Glutamatergic neuron (in vitro differentiated cells): ENCODE measurements at regions not wholly inside any gene's neighbourhood (a gene's known extent, or its start where the extent isn't known, plus 50 kb on each side); places are given as distances from the start of the nearest gene placed in this dataset.

Experiments used
- DNase-seq: peaks from one replicate; pipeline ENCODE4 v3.0.0; 2022
- H3K27ac Mint-ChIP-seq: one replicate; pipeline ENCODE4 v1.8.0; 2020; ENCODE audit warnings: mild to moderate bottlenecking, mixed read lengths, inconsistent platforms; ENCODE audit not compliant: unreplicated experiment
- H3K27me3 Mint-ChIP-seq: one replicate; pipeline ENCODE4 v1.8.0; 2020; ENCODE audit warnings: mild to moderate bottlenecking, moderate library complexity, mixed read lengths, inconsistent platforms; ENCODE audit not compliant: unreplicated experiment
- H3K36me3 Mint-ChIP-seq: one replicate; pipeline ENCODE4 v1.8.0; 2020; ENCODE audit warnings: mild to moderate bottlenecking, mixed read lengths, inconsistent platforms; ENCODE audit not compliant: unreplicated experiment
- H3K4me1 Mint-ChIP-seq: one replicate; pipeline ENCODE4 v1.8.0; 2020; ENCODE audit warnings: mild to moderate bottlenecking, low read depth, mixed read lengths, inconsistent platforms; ENCODE audit not compliant: unreplicated experiment
- H3K4me3 Mint-ChIP-seq: one replicate; pipeline ENCODE4 v1.8.0; 2020; ENCODE audit warnings: mild to moderate bottlenecking, mixed read lengths, inconsistent platforms; ENCODE audit not compliant: unreplicated experiment
- H3K9me3 Mint-ChIP-seq: one replicate; pipeline ENCODE4 v1.8.0; 2020; ENCODE audit warnings: mild to moderate bottlenecking, moderate library complexity, mixed read lengths, inconsistent platforms; ENCODE audit not compliant: unreplicated experiment
- CTCF ChIP-seq: fragments of 200-600 bp; sonication (generic); IDR thresholded peaks from one replicate; pipeline ENCODE4 v1.5.0; 2021; ENCODE audit not compliant: partially characterized antibody, unreplicated experiment

- Mint-ChIP-seq H3K9me3 (no peaks in the 10 kb centered on the region), H3K4me3 (no peak overlapping the region), H3K27ac (no peak overlapping the region), H3K4me1 (no peaks in the 10 kb centered on the region), H3K36me3 (peaks cover 7% of the 10 kb centered on the region), H3K27me3 (no peaks in the 10 kb centered on the region)
- no peak for DNase-seq
- no peak for TF ChIP-seq CTCF
Observed at GRCh38 chr15:68526269-68526668, 52.5 kb upstream of the CORO2B start.

DNA sequence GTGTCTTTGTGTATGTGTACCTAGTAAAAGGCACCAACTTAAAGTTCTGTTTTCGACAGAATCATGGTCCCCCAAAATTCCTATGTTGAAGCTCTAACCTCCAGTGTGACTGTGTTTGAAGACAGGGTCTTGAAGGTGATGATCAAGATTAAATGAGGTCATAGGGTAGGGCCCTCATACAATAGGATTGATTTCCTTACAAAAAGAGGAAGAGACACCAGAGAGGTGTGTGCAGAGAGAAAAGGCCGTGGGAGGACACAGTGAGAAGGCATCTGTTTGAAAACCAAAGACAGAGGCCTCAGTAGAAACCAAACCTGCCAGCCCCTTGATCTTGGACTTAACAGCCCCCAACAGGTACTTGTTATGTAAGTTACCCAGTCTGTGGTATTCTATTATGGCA lies 52.0 kb upstream of the CORO2B start:
- Mint-ChIP-seq H3K36me3 (peaks cover 8% of the 10 kb centered on the region), H3K27me3 (no peaks in the 10 kb centered on the region), H3K9me3 (peaks cover 2% of the 10 kb centered on the region), H3K27ac (no peak overlapping the region), H3K4me3 (no peak overlapping the region), H3K4me1 (no peaks in the 10 kb centered on the region)
- TF ChIP-seq CTCF, result no peak
- DNase-seq, result no peak

DNA sequence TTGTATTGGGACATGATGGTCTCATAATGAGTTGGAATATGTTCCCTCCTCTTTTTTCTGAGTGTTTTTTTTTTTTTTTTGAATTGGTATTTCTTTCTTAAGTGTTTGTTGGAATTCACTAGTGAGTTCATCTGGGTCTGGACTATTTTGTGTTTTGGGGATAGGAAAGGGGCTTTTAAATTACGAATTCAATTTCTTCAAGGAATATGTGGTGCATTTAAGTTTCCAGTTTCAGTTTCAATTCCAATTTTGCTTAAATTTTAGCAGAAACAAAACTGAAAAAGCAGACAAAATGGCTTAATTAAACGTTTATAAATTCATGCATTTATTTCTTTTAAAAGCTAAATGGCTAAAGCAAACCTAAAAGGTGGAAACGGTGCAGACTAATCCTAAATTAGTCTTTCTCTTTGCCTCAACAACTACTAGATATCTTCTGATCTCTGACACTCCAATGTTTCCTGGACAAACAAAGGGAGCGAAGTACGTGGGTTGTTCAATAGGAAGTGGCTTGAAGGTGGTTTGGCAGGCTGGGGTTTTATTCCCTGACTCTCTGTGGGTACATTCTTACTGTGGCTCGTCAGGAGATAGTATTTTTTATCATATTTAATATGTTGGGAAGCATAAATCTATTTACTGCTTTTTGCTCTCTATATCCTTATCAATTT lies 50.0 kb upstream of the CORO2B start:
- peaks cover 3% of the 10 kb centered on the region for H3K9me3 Mint-ChIP-seq
- peaks cover 1% of the 10 kb centered on the region for H3K27me3 Mint-ChIP-seq
- TF ChIP-seq CTCF, result no peak
- no peak for DNase-seq
- peaks cover 16% of the 10 kb centered on the region for H3K36me3 Mint-ChIP-seq
- no peak overlapping the region for H3K27ac Mint-ChIP-seq
- H3K4me3 Mint-ChIP-seq, result no peak overlapping the region
- no peaks in the 10 kb centered on the region for H3K4me1 Mint-ChIP-seq
